Smooth muscle cell (in vitro differentiated cells): ENCODE measurements at regions not wholly inside any gene's neighbourhood (a gene's known extent, or its start where the extent isn't known, plus 50 kb on each side); places are given as distances from the start of the nearest gene placed in this dataset.

Source experiments
- DNase-seq: peaks from one replicate; lab custom pipeline; 2025; ENCODE audit not compliant: unreplicated experiment; lab: John Stamatoyannopoulos, UW
- H2AFZ ChIP-seq: fragments of 200-600 bp; sonication (generic); 2 replicates; pipeline ENCODE4 v1.6.0; 2016; ENCODE audit warnings: antibody characterized with exemption, low read depth, mild to moderate bottlenecking
- H3F3A ChIP-seq: fragments of 200-600 bp; sonication (generic); 2 replicates; pipeline ENCODE4 v1.6.0; 2017; ENCODE audit warnings: antibody characterized with exemption, low read depth
- H3K27ac ChIP-seq: fragments of 200-600 bp; sonication (generic); 2 replicates; pipeline ENCODE4 v1.5.1; 2016; ENCODE audit warnings: low read depth, mild to moderate bottlenecking
- H3K27me3 ChIP-seq: fragments of 200-600 bp; sonication (generic); 2 replicates; pipeline ENCODE4 v1.6.1; 2016; ENCODE audit warnings: low read depth, mild to moderate bottlenecking
- H3K36me3 ChIP-seq: fragments of 200-600 bp; sonication (generic); 2 replicates; pipeline ENCODE4 v1.5.1; 2016; ENCODE audit warnings: low read depth
- H3K4me1 ChIP-seq: fragments of 200-600 bp; sonication (generic); 2 replicates; pipeline ENCODE4 v1.5.1; 2016; ENCODE audit warnings: low read depth
- H3K4me2 ChIP-seq: fragments of 200-600 bp; sonication (generic); 2 replicates; pipeline ENCODE4 v1.6.0; 2016; ENCODE audit warnings: mild to moderate bottlenecking
- H3K4me3 ChIP-seq: fragments of 200-600 bp; sonication (generic); 2 replicates; pipeline ENCODE4 v1.5.1; 2016; ENCODE audit warnings: mild to moderate bottlenecking
- H3K79me2 ChIP-seq: fragments of 200-600 bp; sonication (generic); 2 replicates; pipeline ENCODE4 v1.6.0; 2016; ENCODE audit warnings: low read depth, mild to moderate bottlenecking
- H3K9ac ChIP-seq: fragments of 200-600 bp; sonication (generic); 2 replicates; pipeline ENCODE4 v1.6.0; 2016; ENCODE audit warnings: low read depth
- H3K9me3 ChIP-seq: fragments of 200-600 bp; sonication (generic); replicated peaks from 2 replicates; pipeline ENCODE4 v1.5.1; 2016; ENCODE audit warnings: low read depth
- H4K20me1 ChIP-seq: fragments of 200-600 bp; sonication (generic); 2 replicates; pipeline ENCODE4 v1.6.0; 2016; ENCODE audit warnings: low read depth
- CTCF ChIP-seq: fragments of 200-600 bp; sonication (generic); IDR thresholded peaks from 2 replicates; pipeline ENCODE4 v1.5.1; 2017; ENCODE audit warnings: borderline replicate concordance, mild to moderate bottlenecking, antibody characterized with exemption; ENCODE audit not compliant: insufficient read depth, poor library complexity, severe bottlenecking
- WGBS: methylation state at CpG from one replicate; pipeline ENCODE4 v1.1.7; 2016; ENCODE audit warnings: low lambda C conversion rate; 5-methylcytosine and 5-hydroxymethylcytosine counted together

- no peak overlapping the region for H3K27ac ChIP-seq
- H3K9ac ChIP-seq, result no peak overlapping the region
- no peaks in the 10 kb centered on the region for H3K36me3 ChIP-seq
- no peak for TF ChIP-seq CTCF
- no peak overlapping the region for H3K4me2 ChIP-seq
- H3K4me1 ChIP-seq, result no peaks in the 10 kb centered on the region
- no peaks in the 10 kb centered on the region for H4K20me1 ChIP-seq
- no peaks in the 10 kb centered on the region for H3K79me2 ChIP-seq
- H3K9me3 ChIP-seq, result no peaks in the 10 kb centered on the region
- H3F3A ChIP-seq, result no peaks in the 10 kb centered on the region
- peaks cover 4% of the 10 kb centered on the region for H3K27me3 ChIP-seq
- H3K4me3 ChIP-seq, result no peak overlapping the region
- no peak for DNase-seq
- H2AFZ ChIP-seq, result no peak overlapping the region
- 95% methylated on average over 1 of the region's 1 CpG for WGBS
Observed at GRCh38 chr2:223415071-223415470, 187.1 kb downstream of the SCG2 start.

GRCh38 chr2:223416815-223417610 lies 185.1 kb downstream of the SCG2 start:
- TF ChIP-seq CTCF, result no peak

GRCh38 chr2:223418131-223418530 lies 184.0 kb downstream of the SCG2 start:
- TF ChIP-seq CTCF, result no peak
- no peaks in the 10 kb centered on the region for H3K79me2 ChIP-seq
- H3K36me3 ChIP-seq, result no peaks in the 10 kb centered on the region
- H2AFZ ChIP-seq, result no peak overlapping the region
- H4K20me1 ChIP-seq, result no peaks in the 10 kb centered on the region
- no peak for DNase-seq
- 90% methylated on average over 6 of the region's 6 CpGs for WGBS
- H3K27ac ChIP-seq, result no peak overlapping the region
- H3K9me3 ChIP-seq, result no peaks in the 10 kb centered on the region
- H3K4me3 ChIP-seq, result no peak overlapping the region
- H3K9ac ChIP-seq, result no peak overlapping the region
- no peaks in the 10 kb centered on the region for H3K27me3 ChIP-seq
- H3K4me2 ChIP-seq, result no peak overlapping the region
- no peaks in the 10 kb centered on the region for H3K4me1 ChIP-seq
- H3F3A ChIP-seq, result no peaks in the 10 kb centered on the region

More at GRCh38 chr2:223416815-223417610, 185.1 kb downstream of the SCG2 start:
- peak overlapping the region; percentile 33 for H2AFZ ChIP-seq
- H3K4me2 ChIP-seq, result no peak overlapping the region
- H3F3A ChIP-seq, result no peaks in the 10 kb centered on the region
- WGBS, result 73% methylated on average over 8 of the region's 8 CpGs
- no peaks in the 10 kb centered on the region for H3K9me3 ChIP-seq
- peaks cover 4% of the 10 kb centered on the region for H3K27me3 ChIP-seq
- H3K27ac ChIP-seq, result no peak overlapping the region
- H4K20me1 ChIP-seq, result no peaks in the 10 kb centered on the region
- H3K9ac ChIP-seq, result no peak overlapping the region
- H3K36me3 ChIP-seq, result no peaks in the 10 kb centered on the region
- H3K79me2 ChIP-seq, result no peaks in the 10 kb centered on the region
- no peak for DNase-seq
- no peaks in the 10 kb centered on the region for H3K4me1 ChIP-seq
- no peak overlapping the region for H3K4me3 ChIP-seq

GRCh38 chr2:223418604-223419199 lies 183.5 kb downstream of the SCG2 start:
- H3K9me3 ChIP-seq, result no peaks in the 10 kb centered on the region
- no peak overlapping the region for H3K27ac ChIP-seq
- no peak overlapping the region for H3K9ac ChIP-seq
- no peaks in the 10 kb centered on the region for H3K79me2 ChIP-seq
- no peak overlapping the region for H2AFZ ChIP-seq
- no peaks in the 10 kb centered on the region for H3K4me1 ChIP-seq
- TF ChIP-seq CTCF, result no peak
- H3K36me3 ChIP-seq, result no peaks in the 10 kb centered on the region
- DNase-seq, result no peak
- 89% methylated on average over 1 of the region's 1 CpG for WGBS
- H3F3A ChIP-seq, result no peaks in the 10 kb centered on the region
- no peaks in the 10 kb centered on the region for H3K27me3 ChIP-seq
- H4K20me1 ChIP-seq, result no peaks in the 10 kb centered on the region
- no peak overlapping the region for H3K4me2 ChIP-seq
- no peak overlapping the region for H3K4me3 ChIP-seq
